IMR-90 (cell line): ENCODE measurements at regions not wholly inside any gene's neighbourhood (a gene's known extent, or its start where the extent isn't known, plus 50 kb on each side); places are given as distances from the start of the nearest gene placed in this dataset.

ENCODE experiments used
- ATAC-seq: fragments of 200-7000 bp; cut with Tn5 transposase; 2 replicates; pipeline ENCODE4 v1.9.1; 2020; ENCODE audit warnings: low read depth, mild to moderate bottlenecking, moderate library complexity
- BruUV-seq: library from RNA; stranded (reverse); fragments of 400-500 nt; replicated peaks from 2 replicates; lab custom pipeline; 2021; lab: Mats Ljungman, UMichigan
- CTCF ChIA-PET: fragments of 300-600 bp; formaldehyde crosslinking; extraction: SDS; loops from one replicate; lab custom pipeline; 2021; ENCODE audit warnings: antibody characterized with exemption; lab: Yijun Ruan, JAX
- POLR2A ChIA-PET: fragments of 300-600 bp; sonication (Branson Sonifier 250); formaldehyde crosslinking; loops from one replicate; lab custom pipeline; 2022; ENCODE audit warnings: antibody characterized with exemption; ENCODE audit not compliant: unreplicated experiment; lab: Charles Lee
- DNase-seq: peaks from one replicate; pipeline ENCODE4 v3.0.0; 2013
- H2AFZ ChIP-seq: replicated peaks from 2 replicates; pipeline ENCODE3; 2013; ENCODE audit warnings: low read length, mild to moderate bottlenecking; ENCODE audit not compliant: poor library complexity
- H2AK5ac ChIP-seq: 2 replicates; pipeline ENCODE4 v1.6.1; 2013; ENCODE audit warnings: low read depth, low read length, inconsistent platforms
- H2AK9ac ChIP-seq: replicated peaks from 2 replicates; pipeline ENCODE3; 2013; ENCODE audit warnings: mild to moderate bottlenecking, low read depth, low read length, moderate library complexity; ENCODE audit not compliant: poor library complexity
- H2BK120ac ChIP-seq: 2 replicates; pipeline ENCODE4 v1.6.1; 2013; ENCODE audit warnings: low read depth, low read length, inconsistent platforms
- H2BK15ac ChIP-seq: 3 replicates; pipeline ENCODE4 v1.6.1; 2013; ENCODE audit warnings: low read depth, low read length, inconsistent platforms
- H2BK20ac ChIP-seq: 2 replicates; pipeline ENCODE4 v1.6.1; 2013; ENCODE audit warnings: low read depth, mild to moderate bottlenecking, inconsistent platforms, low read length, moderate library complexity
- H2BK5ac ChIP-seq: 2 replicates; pipeline ENCODE4 v1.6.1; 2013; ENCODE audit warnings: mild to moderate bottlenecking, low read depth, low read length, inconsistent platforms; ENCODE audit not compliant: poor library complexity, severe bottlenecking
- H3K14ac ChIP-seq: replicated peaks from 2 replicates; pipeline ENCODE4 v1.6.1; 2013; ENCODE audit warnings: low read depth, low read length, inconsistent platforms
- H3K18ac ChIP-seq: 2 replicates; pipeline ENCODE4 v1.6.1; 2013; ENCODE audit warnings: low read depth, low read length, control low read depth
- H3K23ac ChIP-seq: 2 replicates; pipeline ENCODE4 v1.6.1; 2013; ENCODE audit warnings: low read depth, low read length, inconsistent platforms
- H3K27ac ChIP-seq: 2 replicates; pipeline ENCODE4 v1.5.1; 2013; ENCODE audit warnings: mild to moderate bottlenecking, control low read depth, low read length; ENCODE audit not compliant: insufficient read depth
- H3K27me3 ChIP-seq: 2 replicates; pipeline ENCODE4 v1.6.1; 2013; ENCODE audit warnings: low read length; ENCODE audit not compliant: control insufficient read depth, insufficient read depth
- H3K36me3 ChIP-seq: 2 replicates; pipeline ENCODE4 v1.6.1; 2013; ENCODE audit warnings: low read length, mixed read lengths; ENCODE audit not compliant: control insufficient read depth, insufficient read depth
- H3K4ac ChIP-seq: 2 replicates; pipeline ENCODE4 v1.6.1; 2013; ENCODE audit warnings: low read depth, low read length, inconsistent platforms
- H3K4me1 ChIP-seq: 2 replicates; pipeline ENCODE4 v1.6.1; 2013; ENCODE audit warnings: low read length, mixed read lengths; ENCODE audit not compliant: control insufficient read depth, insufficient read depth
- H3K4me2 ChIP-seq: 2 replicates; pipeline ENCODE4 v1.6.1; 2013; ENCODE audit warnings: low read depth, mild to moderate bottlenecking, control low read depth, low read length, moderate library complexity
- H3K4me3 ChIP-seq: 2 replicates; pipeline ENCODE4 v1.5.1; 2013; ENCODE audit warnings: low read depth, mild to moderate bottlenecking, control low read depth, low read length, moderate library complexity; ENCODE audit not compliant: insufficient read depth
- H3K56ac ChIP-seq: 2 replicates; pipeline ENCODE4 v1.6.1; 2013; ENCODE audit warnings: low read length, inconsistent platforms; ENCODE audit not compliant: insufficient read depth; ENCODE audit errors: extremely low read depth
- H3K79me1 ChIP-seq, 2 experiments: 2 replicates each; pipeline ENCODE4 v1.6.1; 2013; ENCODE audit warnings: low read length in 2 of 2, inconsistent platforms in 1 of 2, low read depth in 1 of 2
- H3K9ac ChIP-seq: 2 replicates; pipeline ENCODE4 v1.6.1; 2013; ENCODE audit warnings: low read depth, low read length, control low read depth
- H3K9me1 ChIP-seq: 2 replicates; pipeline ENCODE4 v1.6.1; 2013; ENCODE audit warnings: low read length, inconsistent platforms; ENCODE audit not compliant: insufficient read depth
- H3K9me3 ChIP-seq: 2 replicates; pipeline ENCODE4 v1.6.1; 2013; ENCODE audit warnings: low read length; ENCODE audit not compliant: control insufficient read depth, insufficient read depth
- H4K20me1 ChIP-seq: 2 replicates; pipeline ENCODE4 v1.6.1; 2013; ENCODE audit warnings: low read length, inconsistent platforms; ENCODE audit not compliant: insufficient read depth
- H4K5ac ChIP-seq: 2 replicates; pipeline ENCODE4 v1.6.1; 2013; ENCODE audit warnings: mild to moderate bottlenecking, low read depth, low read length, control low read depth
- H4K8ac ChIP-seq, 2 experiments: 2 replicates each; pipeline ENCODE4 v1.6.1; 2013; ENCODE audit warnings: low read depth in 2 of 2, low read length in 2 of 2, control low read depth in 1 of 2, inconsistent platforms in 1 of 2
- H4K91ac ChIP-seq: 2 replicates; pipeline ENCODE4 v1.6.1; 2013; ENCODE audit warnings: low read depth, low read length, inconsistent platforms; ENCODE audit not compliant: insufficient read depth
- BHLHE40 ChIP-seq: fragments of 150-350 bp; IDR thresholded peaks from 2 replicates; pipeline ENCODE4 v1.6.1; 2016; ENCODE audit warnings: mild to moderate bottlenecking, low read depth, low read length
- CEBPB ChIP-seq: IDR thresholded peaks from 2 replicates; pipeline ENCODE4 v1.6.1; 2012; ENCODE audit warnings: low read depth, low read length, improper control_type of control experiment
- CHD1 ChIP-seq: IDR thresholded peaks from 2 replicates; pipeline ENCODE4 v1.6.1; 2012; ENCODE audit warnings: low read depth, low read length, improper control_type of control experiment
- FOS ChIP-seq: fragments of 150-350 bp; IDR thresholded peaks from 2 replicates; pipeline ENCODE4 v1.6.1; 2016; ENCODE audit warnings: low read depth, low read length
- MAFK ChIP-seq: IDR thresholded peaks from 2 replicates; pipeline ENCODE4 v1.6.1; 2012; ENCODE audit warnings: low read depth, low read length, improper control_type of control experiment
- MAZ ChIP-seq: IDR thresholded peaks from 2 replicates; pipeline ENCODE4 v1.6.1; 2012; ENCODE audit warnings: low read depth, mild to moderate bottlenecking, low read length, improper control_type of control experiment, moderate library complexity, borderline replicate concordance
- MXI1 ChIP-seq: IDR thresholded peaks from 2 replicates; pipeline ENCODE4 v1.6.1; 2012; ENCODE audit warnings: low read depth, mild to moderate bottlenecking, low read length, moderate library complexity, borderline replicate concordance
- NFE2L2 ChIP-seq: fragments of 150-350 bp; IDR thresholded peaks from 2 replicates; pipeline ENCODE4 v1.6.1; 2016; ENCODE audit warnings: low read depth, mild to moderate bottlenecking, low read length
- POLR2A ChIP-seq: IDR thresholded peaks from 2 replicates; pipeline ENCODE4 v1.6.1; 2012; ENCODE audit warnings: mild to moderate bottlenecking, low read depth, low read length
- RAD21 ChIP-seq: IDR thresholded peaks from 2 replicates; pipeline ENCODE4 v1.6.1; 2012; ENCODE audit warnings: low read length, improper control_type of control experiment
- RCOR1 ChIP-seq: IDR thresholded peaks from 2 replicates; pipeline ENCODE4 v1.6.1; 2012; ENCODE audit warnings: mild to moderate bottlenecking, low read length, improper control_type of control experiment; ENCODE audit not compliant: insufficient replicate concordance
- RFX5 ChIP-seq: IDR thresholded peaks from 2 replicates; pipeline ENCODE4 v1.8.0; 2012; ENCODE audit warnings: low read depth, mild to moderate bottlenecking, low read length, moderate library complexity
- SMC3 ChIP-seq: fragments of 150-350 bp; IDR thresholded peaks from 2 replicates; pipeline ENCODE4 v1.6.1; 2016; ENCODE audit warnings: low read depth, mild to moderate bottlenecking, antibody characterized with exemption, low read length, moderate library complexity
- WGBS, 2 experiments: methylation state at CpG; one replicate each; pipeline versions ENCODE4 v1.1.5 to v1.1.7; 2013; ENCODE audit warnings: missing lambda C conversion rate in 2 of 2; ENCODE audit not compliant: insufficient read length in 1 of 2; ENCODE audit errors: extremely low coverage in 2 of 2; 5-methylcytosine and 5-hydroxymethylcytosine counted together
- dilution Hi-C: fragments of 300-500 bp; cut with HindIII; formaldehyde crosslinking; loops from one replicate; pipeline ENCODE4 v1.14.3; 2018; ENCODE audit warnings: low sequenced_read_pairs; ENCODE audit not compliant: unreplicated experiment
- in situ Hi-C: fragments of 300-500 bp; cut with MboI; formaldehyde crosslinking; loops from 3 replicates; pipeline ENCODE4 v1.14.3; 2019; ENCODE audit warnings: low sequenced_read_pairs, inconsistent platforms, mixed read lengths
- intact Hi-C: fragments of 100-400 bp; cut with micrococcal nuclease; formaldehyde crosslinking; loops from 2 replicates; pipeline ENCODE4 v1.10.0; 2022
- TF ChIP-seq, protein P1 (sequence below): fragments of 150-350 bp; IDR thresholded peaks from 2 replicates; pipeline ENCODE4 v1.6.1; 2017; ENCODE audit warnings: mild to moderate bottlenecking, antibody characterized with exemption, low read length, low read depth
- TF ChIP-seq, protein P2 (sequence below): fragments of 150-350 bp; IDR thresholded peaks from 2 replicates; pipeline ENCODE4 v1.6.1; 2016; ENCODE audit warnings: low read depth, mild to moderate bottlenecking, low read length, moderate library complexity, borderline replicate concordance
- TF ChIP-seq, protein P3 (sequence below): conservative IDR thresholded peaks from 2 replicates; pipeline ENCODE4 v1.5.1; 2012; ENCODE audit warnings: mild to moderate bottlenecking, low read depth, low read length, improper control_type of control experiment

DNA sequence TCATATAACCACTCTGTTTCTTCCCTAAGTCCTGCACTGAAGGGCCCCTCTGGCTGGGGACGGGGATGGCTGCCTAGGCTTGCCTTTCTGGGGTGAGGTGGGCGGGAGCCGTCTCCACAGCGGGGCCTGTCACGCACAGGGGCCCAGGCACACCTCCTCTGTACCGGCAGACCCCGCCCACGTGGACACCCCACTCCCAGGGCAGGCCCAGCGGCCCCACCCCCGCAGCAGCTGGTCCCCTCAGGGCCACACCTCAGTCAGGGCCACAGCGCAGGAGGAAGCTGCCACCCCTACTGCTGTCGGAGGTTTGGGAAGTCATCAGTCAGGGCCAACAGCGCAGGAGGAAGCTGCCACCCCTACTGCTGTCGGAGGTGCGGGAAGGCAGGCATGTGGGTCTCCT is 257.6 kb upstream of the RAB6C start:
- Histone ChIP-seq H3K4ac (no peak overlapping the region), H2AK5ac (no peak overlapping the region), H3K4me3 (no peak overlapping the region), H4K5ac (no peak overlapping the region), H4K91ac (no peak overlapping the region), H3K27ac (no peak overlapping the region), H3K9me3 (peaks cover 5% of the 10 kb centered on the region; the same call in 1 of the 2 replicates), H2AFZ (no peak overlapping the region), H3K9ac (no peak overlapping the region), H3K27me3 (no peaks in the 10 kb centered on the region), H2BK15ac (no peak overlapping the region), H4K20me1 (no peaks in the 10 kb centered on the region), H3K4me1 (no peaks in the 10 kb centered on the region), H4K8ac (no peak overlapping the region), H3K4me2 (no peak overlapping the region), H3K18ac (no peak overlapping the region), H3K9me1 (no peaks in the 10 kb centered on the region), H3K23ac (no peak overlapping the region), H2AK9ac (no peak overlapping the region), H3K56ac (no peak overlapping the region), H3K14ac (no peak overlapping the region), H2BK5ac (no peak overlapping the region), H2BK20ac (no peak overlapping the region), H2BK120ac (no peak overlapping the region), H3K36me3 (no peaks in the 10 kb centered on the region), H3K79me1 (no peaks in the 10 kb centered on the region)
- POLR2A ChIA-PET: no interaction called here
- CTCF ChIA-PET: no interaction called here
- in situ Hi-C loops (no loop called here), intact Hi-C loops (no loop called here), dilution Hi-C loops (no loop called here)
- ATAC-seq (no peak), DNase-seq (no peak)
- 43% methylated on average over 3 of the region's 15 CpGs; no CpG with 5 or more reads in 1 of the 2 experiments for WGBS, 2 experiments
- no TSS peak for BruUV-seq
- no peak for TF ChIP-seq RAD21
- TF ChIP-seq NFE2L2: no peak
- TF ChIP-seq RFX5: no peak
- no peak for TF ChIP-seq POLR2A
- TF ChIP-seq MAZ: no peak
- TF ChIP-seq, protein P1, sequence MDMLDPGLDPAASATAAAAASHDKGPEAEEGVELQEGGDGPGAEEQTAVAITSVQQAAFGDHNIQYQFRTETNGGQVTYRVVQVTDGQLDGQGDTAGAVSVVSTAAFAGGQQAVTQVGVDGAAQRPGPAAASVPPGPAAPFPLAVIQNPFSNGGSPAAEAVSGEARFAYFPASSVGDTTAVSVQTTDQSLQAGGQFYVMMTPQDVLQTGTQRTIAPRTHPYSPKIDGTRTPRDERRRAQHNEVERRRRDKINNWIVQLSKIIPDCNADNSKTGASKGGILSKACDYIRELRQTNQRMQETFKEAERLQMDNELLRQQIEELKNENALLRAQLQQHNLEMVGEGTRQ: no peak
- TF ChIP-seq, protein P2, sequence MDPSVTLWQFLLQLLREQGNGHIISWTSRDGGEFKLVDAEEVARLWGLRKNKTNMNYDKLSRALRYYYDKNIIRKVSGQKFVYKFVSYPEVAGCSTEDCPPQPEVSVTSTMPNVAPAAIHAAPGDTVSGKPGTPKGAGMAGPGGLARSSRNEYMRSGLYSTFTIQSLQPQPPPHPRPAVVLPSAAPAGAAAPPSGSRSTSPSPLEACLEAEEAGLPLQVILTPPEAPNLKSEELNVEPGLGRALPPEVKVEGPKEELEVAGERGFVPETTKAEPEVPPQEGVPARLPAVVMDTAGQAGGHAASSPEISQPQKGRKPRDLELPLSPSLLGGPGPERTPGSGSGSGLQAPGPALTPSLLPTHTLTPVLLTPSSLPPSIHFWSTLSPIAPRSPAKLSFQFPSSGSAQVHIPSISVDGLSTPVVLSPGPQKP: no peak
- TF ChIP-seq MAFK: no peak
- no peak for TF ChIP-seq MXI1
- no peak for TF ChIP-seq FOS
- no peak for TF ChIP-seq RCOR1
- TF ChIP-seq, protein P3, sequence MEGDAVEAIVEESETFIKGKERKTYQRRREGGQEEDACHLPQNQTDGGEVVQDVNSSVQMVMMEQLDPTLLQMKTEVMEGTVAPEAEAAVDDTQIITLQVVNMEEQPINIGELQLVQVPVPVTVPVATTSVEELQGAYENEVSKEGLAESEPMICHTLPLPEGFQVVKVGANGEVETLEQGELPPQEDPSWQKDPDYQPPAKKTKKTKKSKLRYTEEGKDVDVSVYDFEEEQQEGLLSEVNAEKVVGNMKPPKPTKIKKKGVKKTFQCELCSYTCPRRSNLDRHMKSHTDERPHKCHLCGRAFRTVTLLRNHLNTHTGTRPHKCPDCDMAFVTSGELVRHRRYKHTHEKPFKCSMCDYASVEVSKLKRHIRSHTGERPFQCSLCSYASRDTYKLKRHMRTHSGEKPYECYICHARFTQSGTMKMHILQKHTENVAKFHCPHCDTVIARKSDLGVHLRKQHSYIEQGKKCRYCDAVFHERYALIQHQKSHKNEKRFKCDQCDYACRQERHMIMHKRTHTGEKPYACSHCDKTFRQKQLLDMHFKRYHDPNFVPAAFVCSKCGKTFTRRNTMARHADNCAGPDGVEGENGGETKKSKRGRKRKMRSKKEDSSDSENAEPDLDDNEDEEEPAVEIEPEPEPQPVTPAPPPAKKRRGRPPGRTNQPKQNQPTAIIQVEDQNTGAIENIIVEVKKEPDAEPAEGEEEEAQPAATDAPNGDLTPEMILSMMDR: no peak
- TF ChIP-seq CEBPB: no peak
- no peak for TF ChIP-seq BHLHE40
- no peak for TF ChIP-seq SMC3
- TF ChIP-seq CHD1: no peak
